SU-DHL-6 (cell line): ENCODE measurements at regions not wholly inside any gene's neighbourhood (a gene's known extent, or its start where the extent isn't known, plus 50 kb on each side); places are given as distances from the start of the nearest gene placed in this dataset.
"Not testable (repeated sequence)": the region's sequence is repeated elsewhere in the genome, so short reads cannot be mapped to it uniquely, and the experiment has no call there.

Experiments used
- H2AFZ ChIP-seq: fragments of 200-600 bp; sonication (generic); 2 replicates; pipeline ENCODE4 v1.6.1; 2014; ENCODE audit warnings: low read depth, mild to moderate bottlenecking, moderate library complexity, mixed read lengths, antibody characterized with exemption, low read length; ENCODE audit not compliant: severe bottlenecking
- H3F3A ChIP-seq: fragments of 200-600 bp; shearing (Covaris generic); 2 replicates; pipeline ENCODE4 v1.6.0; 2016; ENCODE audit warnings: antibody characterized with exemption, mild to moderate bottlenecking; ENCODE audit not compliant: insufficient read depth
- H3K27ac ChIP-seq: fragments of 200-600 bp; sonication (generic); 2 replicates; pipeline ENCODE4 v1.5.1; 2016; ENCODE audit warnings: low read depth, mild to moderate bottlenecking, low read length, moderate library complexity, mixed read lengths
- H3K27me3 ChIP-seq: fragments of 200-600 bp; sonication (generic), shearing (Covaris generic); 2 replicates; pipeline ENCODE4 v1.6.0; 2014; ENCODE audit warnings: mild to moderate bottlenecking, low read length
- H3K36me3 ChIP-seq: fragments of 200-600 bp; sonication (generic); 2 replicates; pipeline ENCODE4 v1.6.1; 2014; ENCODE audit warnings: mild to moderate bottlenecking, low read length, mixed read lengths
- H3K4me2 ChIP-seq: fragments of 300-600, 200-600 bp; shearing (Covaris generic), sonication (generic); 2 replicates; pipeline ENCODE4 v1.6.0; 2014; ENCODE audit warnings: low read length, low read depth, mild to moderate bottlenecking; ENCODE audit not compliant: poor library complexity, severe bottlenecking
- H3K4me3 ChIP-seq: fragments of 200-600 bp; sonication (generic); 2 replicates; pipeline ENCODE4 v1.5.1; 2014; ENCODE audit warnings: antibody characterized with exemption, low read length, mild to moderate bottlenecking, mixed read lengths; ENCODE audit not compliant: insufficient read depth, poor library complexity, severe bottlenecking
- H3K79me2 ChIP-seq: fragments of 200-600 bp; sonication (generic); 2 replicates; pipeline ENCODE4 v1.6.1; 2014; ENCODE audit warnings: mild to moderate bottlenecking, low read length, moderate library complexity; ENCODE audit not compliant: insufficient read depth
- H3K9ac ChIP-seq: fragments of 200-600 bp; sonication (generic); 2 replicates; pipeline ENCODE4 v1.7.0; 2014; ENCODE audit warnings: mild to moderate bottlenecking, low read length
- H3K9me2 ChIP-seq: fragments of 200-600 bp; sonication (generic); replicated peaks from 2 replicates; pipeline ENCODE4 v1.6.1; 2014; ENCODE audit warnings: low read length; ENCODE audit not compliant: insufficient read depth
- H3K9me3 ChIP-seq: fragments of 200-600 bp; sonication (generic); 2 replicates; pipeline ENCODE4 v1.6.1; 2014; ENCODE audit warnings: low read length, mixed read lengths; ENCODE audit not compliant: insufficient read depth
- H4K20me1 ChIP-seq: fragments of 200-600 bp; sonication (generic); 2 replicates; pipeline ENCODE4 v1.6.1; 2014; ENCODE audit warnings: low read depth, mild to moderate bottlenecking, antibody characterized with exemption, low read length, moderate library complexity, mixed read lengths
- CTCF ChIP-seq: fragments of 200-600 bp; sonication (generic); IDR thresholded peaks from one replicate; pipeline ENCODE4 v1.5.1; 2017; ENCODE audit warnings: antibody characterized with exemption, mild to moderate bottlenecking, low read length, moderate library complexity; ENCODE audit not compliant: insufficient read depth, poor library complexity, severe bottlenecking
- EZH2phosphoT487 ChIP-seq: fragments of 200-600 bp; sonication (generic), shearing (Covaris generic); conservative IDR thresholded peaks from 2 replicates; pipeline ENCODE4 v1.6.1; 2018; ENCODE audit warnings: mild to moderate bottlenecking, antibody characterized with exemption, low read length, moderate library complexity, mixed read lengths

- no peak overlapping the region for H2AFZ ChIP-seq
- H3K27ac ChIP-seq = no peak overlapping the region
- no peak for TF ChIP-seq EZH2phosphoT487
- TF ChIP-seq CTCF = no peak
- no peak overlapping the region for H3K4me2 ChIP-seq
- no peaks in the 10 kb centered on the region for H3F3A ChIP-seq
- H3K9ac ChIP-seq = no peak overlapping the region
- H3K9me3 ChIP-seq = no peaks in the 10 kb centered on the region
- no peaks in the 10 kb centered on the region for H3K9me2 ChIP-seq
- no peak overlapping the region for H3K4me3 ChIP-seq
- no peaks in the 10 kb centered on the region for H3K27me3 ChIP-seq
- no peaks in the 10 kb centered on the region for H3K36me3 ChIP-seq
- H4K20me1 ChIP-seq = no peaks in the 10 kb centered on the region
- no peaks in the 10 kb centered on the region for H3K79me2 ChIP-seq
Observed at GRCh38 chr6:30813631-30814145, 69.3 kb upstream of the IER3 start.

GRCh38 chr6:30810813-30811339, 66.5 kb upstream of the IER3 start:
- Histone ChIP-seq H4K20me1 (no peaks in the 10 kb centered on the region), H3K36me3 (no peaks in the 10 kb centered on the region), H3K27me3 (no peaks in the 10 kb centered on the region), H3F3A (no peaks in the 10 kb centered on the region), H3K9ac (no peak overlapping the region), H3K9me3 (no peaks in the 10 kb centered on the region), H3K4me3 (no peak overlapping the region), H3K79me2 (no peaks in the 10 kb centered on the region), H3K9me2 (no peaks in the 10 kb centered on the region), H3K27ac (no peak overlapping the region), H3K4me2 (no peak overlapping the region), H2AFZ (no peak overlapping the region)
- TF ChIP-seq CTCF (no peak), EZH2phosphoT487 (no peak)

- H3F3A ChIP-seq, H3K27ac ChIP-seq, H4K20me1 ChIP-seq, H2AFZ ChIP-seq, H3K79me2 ChIP-seq, H3K4me3 ChIP-seq, H3K9me2 ChIP-seq, H3K4me2 ChIP-seq, H3K9ac ChIP-seq, H3K36me3 ChIP-seq, H3K27me3 ChIP-seq, H3K9me3 ChIP-seq: not testable (repeated sequence)
Observed at GRCh38 chr6:30807566-30807965, 63.2 kb upstream of the IER3 start.

- Histone ChIP-seq H3K9me2 (no peaks in the 10 kb centered on the region), H2AFZ (no peak overlapping the region), H3F3A (no peaks in the 10 kb centered on the region), H3K4me3 (no peak overlapping the region), H3K4me2 (no peak overlapping the region), H3K27me3 (no peaks in the 10 kb centered on the region), H3K9me3 (no peaks in the 10 kb centered on the region), H3K79me2 (no peaks in the 10 kb centered on the region), H4K20me1 (no peaks in the 10 kb centered on the region), H3K27ac (no peak overlapping the region), H3K9ac (no peak overlapping the region), H3K36me3 (no peaks in the 10 kb centered on the region)
- TF ChIP-seq EZH2phosphoT487 (no peak), CTCF (no peak)
Observed at GRCh38 chr6:30806581-30807183, 62.3 kb upstream of the IER3 start.
